ELF-1 (cell line): ENCODE measurements at regions not wholly inside any gene's neighbourhood (a gene's known extent, or its start where the extent isn't known, plus 50 kb on each side); places are given as distances from the start of the nearest gene placed in this dataset.
"Not testable (repeated sequence)": the region's sequence is repeated elsewhere in the genome, so short reads cannot be mapped to it uniquely, and the experiment has no call there.

Experiments used
- DNase-seq: peaks from one replicate; pipeline ENCODE4 v3.0.0-alpha.2; 2016; ENCODE audit warnings: low read depth, low spot score

DNA sequence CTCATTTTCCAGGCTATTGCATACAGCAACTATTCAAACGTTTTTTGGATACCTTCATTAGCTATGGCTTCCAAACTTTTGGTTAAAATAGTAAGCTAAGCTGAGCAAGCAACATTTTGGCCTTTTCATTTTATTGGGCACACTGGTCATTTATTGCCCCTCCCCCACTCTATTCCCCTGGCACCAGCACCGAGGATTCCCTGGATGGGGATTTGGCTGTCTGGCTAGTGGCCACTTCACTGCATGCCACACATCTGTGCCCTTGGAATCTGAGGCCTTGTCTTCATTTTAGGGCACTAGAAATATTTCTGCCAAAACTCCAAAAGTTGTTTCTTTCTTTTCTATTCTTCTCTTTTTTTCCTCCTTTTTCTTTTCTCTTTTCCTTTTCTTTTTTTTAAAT, 980.7 kb downstream of the LTN1 start:
- not testable (repeated sequence) for DNase-seq

DNA sequence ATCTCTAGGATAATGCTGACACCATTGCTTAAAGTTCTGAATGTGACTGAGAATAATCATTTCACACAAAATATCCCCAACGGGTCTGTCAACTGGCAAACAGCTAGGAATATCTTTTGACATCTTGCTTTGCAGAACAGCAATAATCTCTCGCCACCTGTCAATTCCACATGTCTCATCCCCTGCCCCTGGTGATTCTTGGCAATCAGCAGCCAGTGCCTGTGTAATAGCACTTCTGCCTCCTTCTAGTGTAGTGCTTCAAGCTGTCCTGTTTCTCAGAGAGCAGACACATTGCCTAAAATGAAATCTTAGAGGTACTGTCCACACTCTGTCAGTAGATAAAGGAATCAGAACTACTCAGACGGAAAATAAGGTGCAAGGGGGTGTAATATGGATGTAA, 984.4 kb downstream of the LTN1 start:
- DNase-seq: not testable (repeated sequence)

DNA sequence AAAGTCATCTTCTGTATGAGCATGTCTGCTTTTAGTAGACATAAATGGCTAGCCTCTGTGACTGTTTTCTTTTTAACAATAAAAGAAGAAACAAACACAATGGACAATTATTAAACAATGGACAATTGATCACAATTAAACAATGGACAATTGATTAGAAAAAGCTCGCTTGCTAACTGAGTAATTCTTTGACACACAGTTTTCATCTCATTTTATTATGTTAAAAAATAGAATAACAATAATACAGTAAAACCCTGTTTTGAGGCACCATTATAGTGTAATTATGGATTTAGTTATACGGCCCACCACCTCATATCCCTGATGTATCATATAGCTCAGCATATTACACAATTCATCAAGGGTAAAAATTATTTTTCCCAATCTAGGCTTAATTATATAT, 989.0 kb downstream of the LTN1 start:
- DNase-seq: not testable (repeated sequence)

DNA sequence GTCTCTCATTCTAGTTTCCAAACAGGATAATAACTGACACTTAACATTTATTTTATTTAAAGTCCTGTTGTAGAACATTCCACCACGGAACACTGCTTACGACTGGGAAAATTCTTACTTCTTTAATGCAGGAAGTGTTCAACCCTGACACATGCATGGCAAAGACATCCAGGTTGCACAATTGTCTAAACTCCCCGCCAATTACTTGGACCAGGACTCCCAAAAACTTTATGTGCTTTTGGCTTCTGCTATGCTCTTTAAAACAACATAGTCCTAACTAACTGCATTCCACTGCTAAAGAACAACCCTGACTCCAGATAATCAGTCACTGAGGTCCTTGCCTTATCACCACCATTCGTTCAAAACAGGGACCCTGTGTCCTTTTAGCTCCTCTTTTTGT, 995.8 kb downstream of the LTN1 start:
- DNase-seq: not testable (repeated sequence)

DNA sequence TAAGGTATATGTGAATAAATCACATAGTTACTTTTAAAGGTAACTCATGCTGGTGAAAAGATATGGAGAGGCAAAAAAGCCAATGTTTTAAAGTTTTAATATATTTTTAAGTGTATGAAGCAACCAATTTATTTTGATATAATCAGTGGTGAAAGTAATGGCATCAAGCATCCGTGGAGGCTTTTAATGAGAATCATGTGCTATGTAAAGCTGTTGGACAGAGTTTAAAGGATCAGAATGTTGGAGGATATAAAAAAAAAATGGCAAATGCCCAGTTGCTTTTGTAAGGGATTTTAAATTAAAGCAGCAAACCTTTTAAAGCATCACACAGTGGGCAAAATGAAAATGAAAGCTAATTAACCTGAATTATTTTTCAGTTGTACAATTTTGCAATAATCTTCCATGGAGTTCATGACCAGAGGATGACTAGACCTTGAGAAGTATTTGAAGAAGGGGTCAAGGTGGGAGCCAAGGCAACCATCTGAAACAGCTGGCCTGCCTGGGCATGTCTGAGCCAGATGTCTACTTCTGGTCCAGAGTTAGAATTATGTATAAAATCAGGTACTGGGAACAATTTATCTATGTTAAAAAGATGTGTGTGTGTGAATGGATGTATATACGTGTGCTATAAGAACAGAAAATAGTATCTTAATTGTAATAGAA, 1007.9 kb downstream of the LTN1 start:
- not testable (repeated sequence) for DNase-seq

DNA sequence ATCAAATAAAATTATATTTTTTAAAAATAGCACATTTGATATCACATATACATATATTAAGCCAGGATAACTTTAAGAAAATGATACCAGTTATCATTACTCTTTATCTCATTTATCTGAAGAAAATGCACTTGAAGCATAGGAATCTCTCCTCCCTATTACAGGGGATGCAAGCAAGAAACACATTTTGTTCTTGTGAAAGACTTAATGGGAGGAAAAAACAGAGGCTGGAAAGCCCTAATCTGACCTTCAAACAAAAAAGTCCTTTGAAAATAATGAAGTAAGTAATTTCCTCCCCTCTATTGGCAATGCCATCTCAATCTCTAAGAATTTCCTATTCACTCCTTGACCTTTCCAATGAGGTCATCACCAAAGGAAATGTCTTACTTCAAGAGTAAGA, 1012.6 kb upstream of the ADAMTS5 start:
- DNase-seq: not testable (repeated sequence)

DNA sequence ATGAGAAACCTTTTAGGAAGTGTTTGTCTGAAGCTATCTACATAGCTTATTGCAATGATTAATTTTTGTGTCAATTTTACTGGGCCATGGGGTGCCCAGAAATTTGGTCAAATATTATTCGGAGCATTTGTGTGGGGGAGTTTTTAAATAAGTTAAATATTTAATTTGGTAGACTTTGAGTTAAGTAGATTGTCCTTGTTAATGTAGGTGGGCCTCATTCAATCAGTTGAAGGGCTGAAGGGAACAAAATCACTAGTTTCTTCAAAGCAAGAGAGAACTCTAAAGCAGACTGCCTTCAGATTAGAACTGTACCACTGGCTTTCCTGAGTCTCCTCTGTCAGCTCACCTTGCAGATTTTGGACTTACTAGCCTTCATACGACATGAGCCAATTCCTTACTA, 1008.6 kb upstream of the ADAMTS5 start:
- DNase-seq: no peak

DNA sequence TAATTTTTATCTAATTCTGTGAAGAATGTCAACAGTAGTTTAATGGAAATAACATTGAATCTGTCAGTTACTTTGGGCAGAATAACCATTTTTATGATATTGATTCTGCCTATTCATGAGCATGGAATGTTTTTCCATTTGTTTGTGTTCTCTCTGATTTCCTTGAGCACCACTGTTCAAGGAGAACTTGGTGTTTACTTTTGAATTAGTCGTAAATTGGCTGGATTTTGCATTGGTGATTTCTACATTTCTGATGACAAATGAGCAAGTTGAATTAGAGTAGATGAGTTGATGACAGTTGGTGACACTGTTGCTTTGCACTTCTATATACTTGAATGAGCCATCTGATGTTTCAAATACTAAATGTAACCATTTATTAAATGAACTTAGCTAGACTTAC, 1007.3 kb upstream of the ADAMTS5 start:
- not testable (repeated sequence) for DNase-seq

DNA sequence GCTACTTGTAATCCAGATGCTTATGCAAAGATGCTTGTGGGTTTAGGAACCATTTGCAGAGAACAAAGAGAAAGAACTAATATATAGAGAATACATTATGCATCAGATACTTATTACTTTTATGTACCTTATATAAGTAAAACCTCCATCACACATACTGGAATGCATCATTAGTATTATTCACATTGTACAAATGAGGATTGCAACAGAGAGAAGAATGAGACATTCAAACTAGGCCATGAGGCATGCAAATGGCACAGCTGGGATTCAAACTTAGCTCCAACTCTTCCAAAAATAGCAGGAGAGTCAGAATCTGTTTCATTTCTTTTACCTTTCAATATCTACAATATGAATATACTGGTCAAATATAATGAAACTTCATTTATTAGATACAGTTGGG, 1001.4 kb upstream of the ADAMTS5 start:
- DNase-seq: not testable (repeated sequence)

DNA sequence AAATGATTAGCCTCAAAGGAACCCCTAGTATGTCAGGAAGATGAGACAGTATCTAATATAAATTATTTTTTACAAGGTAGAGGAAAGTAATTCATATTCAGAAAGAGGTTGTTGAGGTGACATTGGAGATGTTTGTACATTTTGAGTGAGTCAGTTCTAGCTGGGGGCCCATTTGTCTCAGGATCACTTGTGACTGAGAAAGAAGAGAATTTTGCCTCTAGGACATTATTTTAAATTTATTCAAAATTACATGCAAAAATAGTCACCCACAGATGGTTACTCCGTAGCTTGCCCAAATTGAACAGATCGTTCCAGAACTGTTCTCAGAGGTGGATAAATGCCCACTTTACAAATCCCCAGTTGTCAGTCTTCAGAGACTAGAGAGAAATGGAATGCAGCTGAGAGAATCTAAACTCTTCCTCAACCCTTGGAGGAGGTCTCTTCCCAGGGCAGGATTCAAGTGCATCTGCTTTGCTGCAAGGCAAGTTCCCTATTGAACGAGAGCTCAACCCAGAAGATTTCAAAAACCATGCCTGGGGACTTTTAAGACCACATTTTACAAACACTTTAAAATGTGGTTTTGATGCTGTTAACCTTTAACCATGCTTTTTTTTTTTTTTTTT, 987.8 kb upstream of the ADAMTS5 start:
- no peak for DNase-seq

DNA sequence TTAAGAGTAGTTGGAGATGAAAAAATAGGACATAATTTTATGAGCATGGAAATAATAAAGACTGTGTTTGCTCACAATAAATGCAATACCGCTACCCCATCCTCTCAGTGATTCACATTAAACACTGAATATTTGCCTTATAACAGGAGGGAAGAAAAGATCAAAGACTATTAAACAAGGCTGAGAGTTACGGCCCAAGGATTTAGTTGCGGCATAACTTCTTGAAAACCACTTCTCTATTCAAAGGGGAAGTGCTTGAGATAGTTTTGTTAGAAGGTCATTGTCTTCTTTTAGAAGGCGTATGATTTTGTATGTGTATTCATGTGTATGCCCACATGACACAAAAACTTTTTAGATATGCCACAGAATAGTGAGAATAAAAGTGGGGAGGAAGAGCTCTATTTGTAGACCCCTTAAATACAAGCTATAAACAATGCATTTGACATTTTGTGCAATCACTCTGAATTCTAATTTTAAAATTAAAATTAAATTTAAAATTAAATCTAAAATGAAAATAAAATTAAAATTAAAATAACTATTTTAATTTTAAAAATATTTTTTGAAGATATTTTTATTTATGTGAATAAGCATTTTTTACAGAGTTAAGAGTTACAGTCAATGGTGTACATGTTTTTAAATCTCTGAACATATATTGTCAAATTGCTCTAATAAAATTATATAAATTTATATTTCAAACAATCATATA, 986.6 kb upstream of the ADAMTS5 start:
- DNase-seq: no peak

DNA sequence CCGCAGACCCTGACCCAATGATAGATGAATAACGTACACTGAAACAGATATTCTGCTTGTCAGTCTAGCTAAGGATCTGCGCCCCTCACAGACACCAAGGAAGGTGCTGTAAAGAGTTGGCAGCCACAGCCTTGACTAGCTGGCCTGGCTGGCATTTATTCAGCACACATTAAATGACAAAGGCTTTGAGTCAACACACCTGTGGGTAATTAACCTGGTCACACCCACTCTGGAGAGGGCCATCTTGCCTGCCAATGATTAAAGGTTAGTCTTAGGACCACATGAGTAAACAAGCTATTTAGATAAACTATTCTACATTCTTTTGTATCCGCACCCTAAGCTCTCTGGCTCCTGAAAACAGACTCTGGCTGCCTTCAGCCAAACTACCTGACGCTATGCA, 982.2 kb upstream of the ADAMTS5 start:
- not testable (repeated sequence) for DNase-seq

DNA sequence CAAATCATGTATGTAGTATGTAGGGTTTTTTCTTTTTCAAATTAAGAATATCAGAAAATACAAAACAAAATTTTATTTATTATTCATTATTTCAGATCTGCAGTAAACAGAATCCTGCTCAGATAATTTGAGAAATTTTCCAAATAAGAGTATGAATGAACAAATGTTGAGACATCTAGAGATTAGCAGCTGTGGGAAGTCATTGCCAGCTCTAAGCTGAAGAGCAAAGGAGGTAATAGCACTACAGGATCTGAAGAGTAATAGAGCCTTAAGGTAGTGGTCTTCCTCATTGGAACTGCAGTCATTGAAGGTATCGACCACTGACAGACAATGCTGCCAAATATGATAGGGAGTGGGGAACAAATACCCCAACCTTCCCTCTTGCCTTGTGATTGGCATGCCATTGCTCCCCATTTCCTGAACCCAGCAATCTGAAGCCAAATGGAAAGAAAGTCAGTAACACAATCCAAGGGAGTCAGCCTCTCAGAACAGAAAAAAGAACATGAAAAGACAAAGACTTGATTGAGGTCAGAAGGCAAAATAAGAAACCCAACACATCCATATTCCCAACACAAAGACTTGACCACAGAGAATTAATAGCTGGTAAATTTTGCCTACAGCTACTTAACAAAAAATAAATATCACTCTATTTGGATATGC, 963.4 kb upstream of the ADAMTS5 start:
- not testable (repeated sequence) for DNase-seq

DNA sequence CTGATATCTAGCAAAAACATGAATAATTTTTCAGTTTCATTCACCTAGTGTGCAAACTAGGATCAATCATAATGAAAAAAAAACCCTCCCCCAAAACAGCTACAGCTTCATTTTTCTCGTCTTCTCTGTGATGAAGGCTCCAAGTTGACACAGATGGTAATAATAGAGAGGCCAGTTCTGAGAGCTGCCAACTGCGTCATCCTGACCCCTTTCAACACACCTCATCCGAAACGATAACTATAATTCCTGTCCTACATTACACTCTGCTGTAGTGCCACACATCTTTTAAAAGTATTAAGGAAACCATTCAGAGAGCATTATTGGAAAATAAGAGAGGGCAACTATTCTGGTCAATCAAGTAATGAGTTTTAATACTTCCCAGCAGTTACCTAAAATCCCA, 962.3 kb upstream of the ADAMTS5 start:
- not testable (repeated sequence) for DNase-seq

DNA sequence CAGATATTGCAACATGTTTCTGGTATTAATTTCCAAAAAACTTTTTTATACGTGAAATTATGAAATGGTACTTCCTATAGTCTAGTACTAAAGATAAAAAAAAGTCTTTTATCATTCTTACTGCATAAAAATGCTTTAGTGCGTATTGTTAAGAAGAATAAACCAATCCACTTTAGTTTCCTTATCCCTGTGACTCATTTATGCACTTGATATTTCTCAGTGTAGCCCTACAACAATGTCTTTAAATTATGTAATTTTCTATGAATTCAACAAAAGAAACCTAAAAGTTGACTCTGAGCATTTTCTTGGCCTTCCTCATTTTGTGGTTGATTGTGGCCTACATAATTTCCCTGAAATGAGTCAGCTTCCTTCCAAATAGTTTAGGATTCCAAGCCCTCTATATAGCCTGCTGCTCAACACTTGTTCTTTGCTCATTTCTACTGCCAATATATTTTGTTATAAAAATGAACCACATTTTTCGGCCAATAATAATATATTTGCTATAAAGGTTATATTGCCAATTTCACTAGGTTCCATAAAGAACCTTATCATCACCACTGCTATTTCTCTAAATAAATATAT, 961.7 kb upstream of the ADAMTS5 start:
- not testable (repeated sequence) for DNase-seq

DNA sequence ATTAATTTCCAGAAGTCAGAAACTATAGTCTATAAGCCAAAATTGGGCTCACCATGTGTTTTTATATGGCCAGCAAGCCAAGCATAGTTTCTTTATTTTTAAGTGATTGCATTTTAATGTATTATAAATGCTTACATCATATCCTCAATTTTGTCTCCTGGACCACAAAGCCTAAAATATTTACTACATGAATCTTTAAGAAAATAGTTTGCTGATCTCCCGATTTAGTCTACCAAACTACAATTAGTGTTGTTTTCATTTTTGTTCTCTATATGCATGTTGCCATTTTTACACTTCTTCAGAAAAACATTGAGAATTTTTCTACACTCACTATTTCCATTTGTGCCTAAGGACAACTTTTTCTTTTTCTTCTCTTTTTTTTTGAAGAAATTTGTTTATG, 954.5 kb upstream of the ADAMTS5 start:
- DNase-seq: not testable (repeated sequence)

DNA sequence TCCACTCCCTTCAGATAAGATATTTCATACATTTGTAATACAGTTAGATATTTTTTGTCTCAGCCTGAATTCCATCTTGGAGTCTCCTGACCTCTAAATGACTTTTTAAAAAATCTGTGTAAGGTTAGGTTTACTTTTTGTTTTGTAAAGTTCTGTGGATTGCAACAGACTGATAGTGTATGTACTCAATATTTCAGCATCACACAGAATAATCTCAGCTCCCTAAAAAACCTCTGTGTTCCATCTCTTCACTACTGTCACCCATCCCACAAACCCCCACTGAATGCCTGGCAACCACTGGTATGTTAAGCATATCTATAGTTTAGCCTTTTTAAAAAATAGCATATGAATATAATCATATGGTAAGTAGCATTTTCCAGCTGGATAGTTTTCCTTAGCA, 951.1 kb upstream of the ADAMTS5 start:
- DNase-seq: not testable (repeated sequence)

DNA sequence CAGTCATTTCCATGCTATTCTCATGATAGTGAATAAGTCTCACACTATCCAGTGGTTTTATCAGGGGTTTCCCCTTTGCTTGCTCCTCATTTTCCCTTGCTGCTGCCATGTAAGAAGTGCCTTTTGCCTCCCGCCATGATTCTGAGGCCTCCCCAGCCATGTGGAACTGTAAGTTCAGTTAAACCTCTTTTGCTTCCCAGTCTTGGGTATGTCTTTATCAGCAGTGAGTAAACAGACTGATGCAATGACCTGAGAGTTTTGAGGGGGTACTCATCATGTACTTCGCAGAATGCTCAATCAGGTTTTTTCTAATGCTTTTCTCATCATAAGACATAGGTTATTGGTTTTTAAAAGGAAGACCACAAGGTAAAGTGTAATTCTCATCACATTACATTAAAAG, 949.4 kb upstream of the ADAMTS5 start:
- not testable (repeated sequence) for DNase-seq

DNA sequence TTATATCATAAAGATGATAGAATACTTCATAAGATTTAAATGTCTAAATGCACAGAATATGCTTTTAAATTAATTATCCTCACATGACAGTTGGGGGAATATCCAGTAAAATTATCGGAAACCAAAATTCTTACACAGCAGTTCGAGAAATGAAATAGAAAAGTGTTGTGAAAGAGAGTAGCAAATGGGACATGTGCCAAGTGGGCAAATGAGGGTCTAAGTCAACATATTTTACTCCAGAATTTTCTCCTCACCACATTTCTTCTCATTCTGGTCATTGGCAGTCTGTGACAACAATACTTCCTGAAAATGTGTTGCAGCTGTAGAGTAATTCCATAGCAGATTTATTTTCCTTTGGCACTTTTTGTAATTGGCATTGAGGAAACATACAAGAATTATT, 945.2 kb upstream of the ADAMTS5 start:
- not testable (repeated sequence) for DNase-seq

DNA sequence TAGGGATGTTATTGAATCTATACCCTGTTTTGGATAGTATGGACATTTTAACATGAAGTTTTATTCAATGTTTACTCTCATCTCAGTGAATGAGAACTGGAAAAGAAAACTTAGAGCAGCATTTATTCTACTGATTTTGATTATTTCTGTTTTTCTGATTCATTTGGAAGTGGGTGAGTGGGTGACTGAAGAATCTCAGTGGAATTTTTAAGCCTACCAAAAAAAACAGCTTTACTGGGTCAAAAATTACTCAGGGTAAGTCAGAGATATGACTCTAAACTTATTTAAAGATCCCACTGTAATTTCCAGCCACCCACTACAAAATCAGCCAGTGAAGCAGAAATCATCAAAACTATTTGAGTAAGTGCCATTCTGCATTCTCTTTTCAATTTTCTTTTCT, 942.6 kb upstream of the ADAMTS5 start:
- DNase-seq: not testable (repeated sequence)

DNA sequence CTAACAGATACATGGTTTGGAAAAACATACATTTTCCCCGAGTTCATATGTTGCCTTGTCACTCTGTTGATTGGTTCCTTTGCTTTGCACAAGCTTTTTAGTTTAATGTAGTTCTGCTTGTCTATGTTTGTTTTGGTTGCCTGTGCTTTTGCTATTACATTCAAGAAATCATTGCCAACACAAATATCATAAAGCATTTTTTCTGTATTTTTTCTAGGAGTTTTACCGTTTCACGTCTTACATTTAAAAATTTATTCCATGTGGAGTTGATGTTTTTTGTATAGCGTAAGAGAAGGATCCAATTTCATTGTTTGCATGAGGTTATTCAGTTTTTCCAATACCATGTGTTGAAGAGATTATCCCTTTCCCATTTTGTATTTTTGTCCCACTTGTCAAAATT, 941.9 kb upstream of the ADAMTS5 start:
- DNase-seq: not testable (repeated sequence)

DNA sequence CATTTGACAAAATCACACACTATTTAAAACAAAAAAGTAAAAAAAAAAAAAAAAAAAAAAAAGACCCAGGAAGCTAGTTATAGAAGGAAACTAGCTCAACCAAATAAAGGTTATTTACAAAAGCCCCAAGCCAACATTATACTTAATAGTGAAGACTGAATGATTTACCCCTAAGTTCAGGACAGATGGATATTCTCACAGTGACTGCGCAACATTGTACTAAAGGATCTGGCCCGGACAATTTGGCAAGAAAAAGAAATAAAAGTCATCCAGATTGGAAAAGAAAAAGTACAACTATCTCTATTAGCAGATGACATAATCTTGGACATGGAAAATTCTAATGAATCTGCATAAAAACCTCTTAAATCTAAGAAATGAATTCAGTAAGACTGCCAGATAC, 936.0 kb upstream of the ADAMTS5 start:
- DNase-seq: not testable (repeated sequence)
